ENCODE measurements at regions not wholly inside any gene's neighbourhood (a gene's known extent, or its start where the extent isn't known, plus 50 kb on each side); places are given as distances from the start of the nearest gene placed in this dataset.

DNA sequence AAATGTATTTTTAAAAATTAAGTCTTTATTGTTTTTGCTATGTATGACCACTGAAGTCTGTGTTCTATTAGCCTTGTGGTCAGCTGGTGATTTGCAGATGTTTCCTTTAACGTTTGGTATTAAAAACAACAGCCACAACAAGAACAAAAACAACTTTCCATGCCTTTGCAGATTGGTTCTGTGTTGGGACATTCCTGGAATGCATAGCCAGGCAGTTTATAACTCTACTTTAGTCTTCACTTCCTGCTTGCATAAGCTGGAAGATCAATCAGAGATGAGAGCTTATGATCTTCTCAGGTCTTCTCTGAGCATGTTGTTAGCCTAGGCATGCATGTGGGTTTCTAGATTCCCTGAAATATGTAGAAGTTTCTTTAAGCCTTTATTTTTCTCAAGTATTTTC is 58.9 kb upstream of the SEMA3C start:
- DNase-seq (ENCODE audit: low read depth), result no peak

DNA sequence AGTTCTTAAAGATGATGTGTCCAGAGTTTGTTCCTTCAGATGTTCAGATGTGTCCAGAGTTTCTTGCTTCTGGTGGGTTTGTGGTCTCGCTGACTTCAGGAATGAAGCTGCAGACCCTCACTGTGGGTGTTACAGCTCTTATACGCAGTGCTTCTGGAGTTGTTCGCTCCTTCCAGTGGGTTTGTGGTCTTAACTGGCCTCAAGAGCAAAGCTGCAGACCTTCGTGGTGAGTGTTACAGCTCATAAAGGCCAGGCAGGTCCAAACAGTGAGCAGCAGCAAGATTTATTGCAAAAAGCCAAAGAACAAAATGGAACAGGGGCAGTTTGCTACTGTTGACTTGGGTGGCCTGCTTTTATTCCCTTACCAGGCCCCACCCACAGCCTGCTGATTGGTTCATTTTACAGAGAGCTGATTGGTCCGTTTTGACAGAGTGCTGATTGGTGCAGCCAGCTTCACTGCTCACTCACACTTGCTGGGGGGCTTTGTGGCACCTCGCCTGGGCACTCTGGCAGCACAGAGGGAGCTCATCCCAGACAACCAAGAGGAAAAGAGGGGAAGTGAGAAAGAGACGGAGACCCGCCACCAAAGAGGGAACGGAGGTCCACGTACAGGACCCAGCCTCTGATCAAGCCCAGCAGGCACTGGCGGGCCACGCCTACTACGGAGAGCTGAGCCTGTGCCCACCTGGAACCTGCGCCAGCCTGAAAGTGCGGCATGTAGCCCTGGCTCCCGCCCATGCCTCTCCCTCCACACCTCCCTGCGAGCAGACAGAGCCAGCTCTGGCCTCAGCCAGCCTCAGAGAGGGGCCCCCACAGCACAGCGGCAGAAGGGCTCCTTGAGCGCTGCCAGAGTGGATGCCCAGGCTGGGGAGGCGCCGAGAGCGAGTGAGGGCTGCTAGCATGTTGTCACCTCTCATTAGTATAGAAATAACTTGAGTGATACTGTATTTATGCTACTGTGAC is 55.8 kb upstream of the SEMA3C start:
- DNase-seq (ENCODE audit: low read depth), result no peak

DNA sequence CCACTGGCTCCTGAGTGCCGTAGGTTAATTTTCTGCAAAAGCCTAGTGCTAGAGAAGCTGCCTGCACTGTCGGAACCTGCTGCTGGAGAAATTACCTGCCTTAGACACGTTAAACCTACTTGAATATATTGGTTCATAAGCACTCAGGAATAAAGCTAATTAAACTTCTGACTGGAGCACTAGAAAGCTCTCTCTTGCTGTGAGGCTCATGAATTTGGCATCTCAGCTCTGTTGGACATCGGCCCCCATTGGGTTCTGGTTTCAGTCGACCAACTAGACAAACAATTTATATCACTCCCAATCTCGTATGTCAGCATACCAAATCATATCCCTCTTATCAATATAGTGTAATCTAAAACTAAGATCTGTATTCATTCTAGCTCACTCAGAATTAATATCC is 52.4 kb upstream of the SEMA3C start:
- no peak for DNase-seq (ENCODE audit: low read depth)
